Fibroblast of lung (primary cell): ENCODE measurements at regions not wholly inside any gene's neighbourhood (a gene's known extent, or its start where the extent isn't known, plus 50 kb on each side); places are given as distances from the start of the nearest gene placed in this dataset.

ENCODE experiments used
- DNase-seq, 2 donors: peaks; one replicate each; pipeline versions ENCODE4 v3.0.0 to v3.0.0-alpha.2; 2010; ENCODE audit warnings: low read depth in 2 of 2
- H2AFZ ChIP-seq: 2 replicates; pipeline ENCODE4 v1.5.1; 2012; ENCODE audit warnings: low read length, control low read depth, inconsistent platforms
- H3K27ac ChIP-seq: 2 replicates; pipeline ENCODE4 v1.5.1; 2011; ENCODE audit warnings: low read length, control low read depth; ENCODE audit not compliant: insufficient read depth
- H3K27me3 ChIP-seq: 2 replicates; pipeline ENCODE4 v1.5.1; 2011; ENCODE audit warnings: mild to moderate bottlenecking, low read length; ENCODE audit not compliant: control insufficient read depth, insufficient read depth
- H3K36me3 ChIP-seq: 2 replicates; pipeline ENCODE4 v1.5.1; 2011; ENCODE audit warnings: low read length; ENCODE audit not compliant: control insufficient read depth, insufficient read depth
- H3K4me1 ChIP-seq: 2 replicates; pipeline ENCODE4 v1.5.1; 2011; ENCODE audit warnings: low read length; ENCODE audit not compliant: control insufficient read depth, insufficient read depth; ENCODE audit errors: extremely low read depth
- H3K4me2 ChIP-seq: 2 replicates; pipeline ENCODE4 v1.5.1; 2011; ENCODE audit warnings: low read length, control low read depth; ENCODE audit not compliant: insufficient read depth; ENCODE audit errors: extremely low read depth
- H3K4me3 ChIP-seq, 4 experiments: fragments of 200-600 bp in 1 of 4; sonication (generic) in 1 of 4; replicated peaks in 1 of 4; 2 replicates each; pipeline ENCODE4 v1.5.1; 2011 to 2016; ENCODE audit warnings: low read length in 4 of 4, low read depth in 3 of 4, mild to moderate bottlenecking in 3 of 4, control low read depth in 2 of 4, inconsistent platforms in 1 of 4, mixed read lengths in 1 of 4; ENCODE audit not compliant: insufficient read depth in 1 of 4; ENCODE audit errors: control extremely low read depth in 1 of 4
- H3K79me2 ChIP-seq: 2 replicates; pipeline ENCODE4 v1.5.1; 2012; ENCODE audit warnings: mild to moderate bottlenecking, low read length, inconsistent platforms; ENCODE audit not compliant: control insufficient read depth, insufficient read depth
- H3K9ac ChIP-seq: 2 replicates; pipeline ENCODE4 v1.5.1; 2011; ENCODE audit warnings: mild to moderate bottlenecking, low read length, control low read depth; ENCODE audit not compliant: insufficient read depth
- H3K9me3 ChIP-seq: 2 replicates; pipeline ENCODE4 v1.5.1; 2012; ENCODE audit warnings: low read depth, low read length; ENCODE audit not compliant: control insufficient read depth, insufficient read depth
- H4K20me1 ChIP-seq: 2 replicates; pipeline ENCODE4 v1.5.1; 2011; ENCODE audit warnings: low read length; ENCODE audit not compliant: control insufficient read depth, insufficient read depth; ENCODE audit errors: extremely low read depth
- CTCF ChIP-seq, 2 donors: IDR thresholded peaks in 1 of 2; conservative IDR thresholded peaks in 1 of 2; 1 replicate in 1 of 2; 2 replicates in 1 of 2; pipeline ENCODE4 v1.5.1; 2011 to 2012; ENCODE audit warnings: low read length in 2 of 2, control low read depth in 1 of 2, inconsistent platforms in 1 of 2, low read depth in 1 of 2, mild to moderate bottlenecking in 1 of 2
- EZH2 ChIP-seq: IDR thresholded peaks from 2 replicates; pipeline ENCODE4 v1.5.1; 2012; ENCODE audit warnings: low read length, control low read depth, mild to moderate bottlenecking; ENCODE audit errors: missing control alignments

DNA sequence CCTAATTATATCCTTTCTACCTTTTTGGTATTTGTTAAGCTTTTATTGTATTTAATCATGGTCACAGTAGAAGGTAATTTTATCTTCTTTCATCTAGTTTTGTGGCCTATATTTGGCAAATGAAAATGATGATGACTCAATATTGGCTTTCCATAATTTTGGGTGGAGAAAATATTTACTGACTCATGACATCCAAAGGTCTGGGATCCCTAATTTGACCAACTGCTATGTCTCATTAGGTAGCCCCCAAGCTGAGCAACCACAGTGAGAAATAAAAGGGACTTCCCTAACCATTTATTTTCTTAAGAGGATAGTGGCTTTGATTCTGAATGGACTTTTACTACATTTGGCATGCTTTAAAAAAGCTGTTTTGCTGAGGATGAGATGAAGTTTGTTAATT lies 289.5 kb downstream of the RMST start:
- H3K9me3 ChIP-seq = no peaks in the 10 kb centered on the region
- no peak overlapping the region for H3K4me2 ChIP-seq
- H3K36me3 ChIP-seq = no peaks in the 10 kb centered on the region
- no peaks in the 10 kb centered on the region for H4K20me1 ChIP-seq
- H3K4me1 ChIP-seq = no peaks in the 10 kb centered on the region
- no peak overlapping the region for H3K4me3 ChIP-seq
- H3K27ac ChIP-seq = no peak overlapping the region
- peak in 1 of 2 donors; percentile 34 for DNase-seq
- no peak overlapping the region for H2AFZ ChIP-seq
- TF ChIP-seq EZH2 = no peak
- no peak for TF ChIP-seq CTCF (conservative IDR thresholded peaks at IDR 0.05 in 1 of 2, IDR thresholded peaks at IDR 0.05 in 1 of 2; ENCODE audit: low read depth in 1 of 2, low read length in 2 of 2)
- no peak overlapping the region for H3K9ac ChIP-seq
- H3K27me3 ChIP-seq = no peaks in the 10 kb centered on the region
- no peaks in the 10 kb centered on the region for H3K79me2 ChIP-seq

- H3K27ac ChIP-seq = no peak overlapping the region
- no peaks in the 10 kb centered on the region for H3K79me2 ChIP-seq
- H3K27me3 ChIP-seq = no peaks in the 10 kb centered on the region
- TF ChIP-seq CTCF (conservative IDR thresholded peaks at IDR 0.05 in 1 of 2, IDR thresholded peaks at IDR 0.05 in 1 of 2; ENCODE audit: low read depth in 1 of 2, low read length in 2 of 2) (no peak), EZH2 (no peak)
- no peaks in the 10 kb centered on the region for H4K20me1 ChIP-seq
- H3K36me3 ChIP-seq = no peaks in the 10 kb centered on the region
- no peak for DNase-seq
- H3K4me1 ChIP-seq = no peaks in the 10 kb centered on the region
- no peak overlapping the region for H3K9ac ChIP-seq
- no peak overlapping the region for H3K4me3 ChIP-seq
- H2AFZ ChIP-seq = no peak overlapping the region
- no peaks in the 10 kb centered on the region for H3K9me3 ChIP-seq
- no peak overlapping the region for H3K4me2 ChIP-seq
Measured at GRCh38 chr12:97753332-97753731, 290.7 kb downstream of the RMST start.

- Histone ChIP-seq H3K9ac (no peak overlapping the region), H3K79me2 (no peaks in the 10 kb centered on the region), H3K27me3 (no peaks in the 10 kb centered on the region), H3K4me3 (no peak overlapping the region), H3K4me1 (no peaks in the 10 kb centered on the region), H4K20me1 (no peaks in the 10 kb centered on the region), H2AFZ (no peak overlapping the region), H3K27ac (no peak overlapping the region), H3K9me3 (no peaks in the 10 kb centered on the region), H3K4me2 (no peak overlapping the region), H3K36me3 (no peaks in the 10 kb centered on the region)
- TF ChIP-seq EZH2 = no peak
- no peak for TF ChIP-seq CTCF (conservative IDR thresholded peaks at IDR 0.05 in 1 of 2, IDR thresholded peaks at IDR 0.05 in 1 of 2; ENCODE audit: low read depth in 1 of 2, low read length in 2 of 2)
- no peak for DNase-seq
Measured at GRCh38 chr12:97754306-97754705, 291.7 kb downstream of the RMST start.
